Neuronal stem cell (in vitro differentiated cells): ENCODE measurements at regions not wholly inside any gene's neighbourhood (a gene's known extent, or its start where the extent isn't known, plus 50 kb on each side); places are given as distances from the start of the nearest gene placed in this dataset.
A peak's percentile ranks its signal among the peaks of the same experiment; 100 is the strongest.

Experiments
- DNase-seq: peaks from one replicate; pipeline ENCODE4 v3.0.0-alpha.2; 2013; ENCODE audit warnings: low spot score
- H2AFZ ChIP-seq: one replicate; pipeline ENCODE4 v1.6.1; 2013; ENCODE audit warnings: mild to moderate bottlenecking, low read length, inconsistent platforms
- H2AK5ac ChIP-seq: 2 replicates; pipeline ENCODE4 v1.6.1; 2013; ENCODE audit warnings: low read depth, mild to moderate bottlenecking, inconsistent platforms, low read length, moderate library complexity, mixed read lengths
- H2BK120ac ChIP-seq: 2 replicates; pipeline ENCODE4 v1.6.1; 2013; ENCODE audit warnings: low read depth, mild to moderate bottlenecking, inconsistent platforms, low read length, moderate library complexity, mixed read lengths
- H2BK12ac ChIP-seq: one replicate; pipeline ENCODE4 v1.6.1; 2013; ENCODE audit warnings: low read length, inconsistent platforms
- H2BK15ac ChIP-seq: 2 replicates; pipeline ENCODE4 v1.6.1; 2013; ENCODE audit warnings: mild to moderate bottlenecking, low read length, inconsistent platforms, mixed read lengths
- H2BK5ac ChIP-seq: one replicate; pipeline ENCODE4 v1.6.1; 2013; ENCODE audit warnings: inconsistent platforms, mild to moderate bottlenecking, low read length, moderate library complexity
- H3K14ac ChIP-seq: one replicate; pipeline ENCODE4 v1.6.1; 2013; ENCODE audit warnings: low read length, inconsistent platforms
- H3K18ac ChIP-seq: 2 replicates; pipeline ENCODE4 v1.6.1; 2013; ENCODE audit warnings: low read length, inconsistent platforms
- H3K23ac ChIP-seq: 2 replicates; pipeline ENCODE4 v1.6.1; 2013; ENCODE audit warnings: low read depth, mild to moderate bottlenecking, mixed read lengths, low read length, inconsistent platforms; ENCODE audit not compliant: poor library complexity
- H3K27ac ChIP-seq: replicated peaks from 3 replicates; pipeline ENCODE4 v1.5.1; 2013; ENCODE audit warnings: low read length, inconsistent platforms
- H3K27me3 ChIP-seq, 3 experiments: 2 replicates each; pipeline ENCODE4 v1.6.1; 2013; ENCODE audit warnings: low read length in 3 of 3, mild to moderate bottlenecking in 2 of 3, inconsistent platforms in 1 of 3, low read depth in 1 of 3, mixed read lengths in 1 of 3, moderate library complexity in 1 of 3; ENCODE audit not compliant: control insufficient read depth in 3 of 3, insufficient read depth in 3 of 3
- H3K36me3 ChIP-seq, 2 donors: replicated peaks in 1 of 2; 2 replicates each; pipeline ENCODE4 v1.6.1; 2013; ENCODE audit warnings: low read length in 2 of 2; ENCODE audit not compliant: control insufficient read depth in 2 of 2, insufficient read depth in 2 of 2
- H3K4ac ChIP-seq: 2 replicates; pipeline ENCODE4 v1.6.1; 2013; ENCODE audit warnings: inconsistent platforms, mild to moderate bottlenecking, low read length, moderate library complexity
- H3K4me1 ChIP-seq, 2 donors: 1 replicate in 1 of 2; 2 replicates in 1 of 2; pipeline ENCODE4 v1.6.1; 2013; ENCODE audit warnings: low read length in 2 of 2, low read depth in 1 of 2; ENCODE audit not compliant: control insufficient read depth in 2 of 2, insufficient read depth in 1 of 2
- H3K4me2 ChIP-seq: one replicate; pipeline ENCODE4 v1.6.1; 2013; ENCODE audit warnings: mild to moderate bottlenecking, low read length, inconsistent platforms; ENCODE audit not compliant: insufficient read depth, poor library complexity, severe bottlenecking
- H3K4me3 ChIP-seq, 2 donors: 2 replicates each; pipeline ENCODE4 v1.5.1; 2013; ENCODE audit warnings: low read length in 2 of 2, mild to moderate bottlenecking in 2 of 2, inconsistent platforms in 1 of 2, moderate library complexity in 1 of 2
- H3K79me1 ChIP-seq: one replicate; pipeline ENCODE4 v1.6.1; 2013; ENCODE audit warnings: low read depth, mild to moderate bottlenecking, inconsistent platforms, low read length, moderate library complexity
- H3K9ac ChIP-seq: one replicate; pipeline ENCODE4 v1.6.1; 2013; ENCODE audit warnings: mild to moderate bottlenecking, low read depth, low read length, inconsistent platforms; ENCODE audit not compliant: poor library complexity
- H3K9me3 ChIP-seq, 2 donors: replicated peaks in 1 of 2; 2 replicates each; pipeline versions ENCODE3 to v1.6.1; 2013; ENCODE audit warnings: low read length in 2 of 2, mild to moderate bottlenecking in 2 of 2, inconsistent platforms in 1 of 2, low read depth in 1 of 2, mixed read lengths in 1 of 2, moderate library complexity in 1 of 2; ENCODE audit not compliant: control insufficient read depth in 2 of 2, insufficient read depth in 1 of 2
- H4K8ac ChIP-seq: one replicate; pipeline ENCODE4 v1.6.1; 2013; ENCODE audit warnings: low read depth, mild to moderate bottlenecking, inconsistent platforms, low read length, moderate library complexity
- H4K91ac ChIP-seq: one replicate; pipeline ENCODE4 v1.6.1; 2013; ENCODE audit warnings: low read length, low read depth, mild to moderate bottlenecking, inconsistent platforms; ENCODE audit not compliant: poor library complexity
- WGBS, 2 donors: extraction: QIAGEN DNeasy Blood & Tissue Kit; methylation state at CpG; one replicate each; pipeline ENCODE4 v1.1.7; 2013; ENCODE audit warnings: missing lambda C conversion rate in 2 of 2, mixed read lengths in 1 of 2; ENCODE audit not compliant: insufficient read length in 2 of 2, insufficient replicate concordance in 1 of 2; ENCODE audit errors: extremely low coverage in 2 of 2; 5-methylcytosine and 5-hydroxymethylcytosine counted together

- Histone ChIP-seq H3K23ac (no peak overlapping the region), H2BK15ac (no peak overlapping the region), H3K4me3 (no peak overlapping the region), H2AFZ (no peak overlapping the region), H4K91ac (no peak overlapping the region), H2BK5ac (no peak overlapping the region), H3K79me1 (no peaks in the 10 kb centered on the region), H3K4me2 (no peak overlapping the region), H4K8ac (no peak overlapping the region), H3K4me1 (no peaks in the 10 kb centered on the region), H3K27ac (no peak overlapping the region), H2AK5ac (no peak overlapping the region), H3K27me3 (no peaks in the 10 kb centered on the region), H3K4ac (no peak overlapping the region), H3K36me3 (no peaks in the 10 kb centered on the region), H2BK12ac (no peak overlapping the region), H3K18ac (no peak overlapping the region), H3K9me3 (no peaks in the 10 kb centered on the region), H2BK120ac (no peak overlapping the region), H3K9ac (no peak overlapping the region), H3K14ac (no peak overlapping the region)
- DNase-seq = no peak
- no CpG with 5 or more reads among the region's 2 CpGs for WGBS, 2 donors
Observed at GRCh38 chr7:22676385-22676784, 50.6 kb upstream of the IL6 start.

- Histone ChIP-seq H2AK5ac (no peak overlapping the region), H3K4ac (no peak overlapping the region), H3K23ac (no peak overlapping the region), H2BK5ac (no peak overlapping the region), H2BK15ac (no peak overlapping the region), H3K4me3 (no peak overlapping the region), H2BK120ac (no peak overlapping the region), H3K36me3 (no peaks in the 10 kb centered on the region), H2BK12ac (no peak overlapping the region), H3K4me1 (no peaks in the 10 kb centered on the region), H3K79me1 (no peaks in the 10 kb centered on the region), H3K27me3 (no peaks in the 10 kb centered on the region), H3K9me3 (no peaks in the 10 kb centered on the region), H4K8ac (no peak overlapping the region), H3K9ac (no peak overlapping the region), H3K4me2 (no peak overlapping the region), H3K14ac (no peak overlapping the region), H2AFZ (no peak overlapping the region), H3K18ac (no peak overlapping the region), H3K27ac (no peak overlapping the region), H4K91ac (no peak overlapping the region)
- no CpG with 5 or more reads among the region's 2 CpGs for WGBS, 2 donors
- DNase-seq = no peak
Observed at GRCh38 chr7:22675917-22676343, 51.1 kb upstream of the IL6 start.

GRCh38 chr7:22675421-22675820 is 51.6 kb upstream of the IL6 start:
- H3K36me3 ChIP-seq = no peaks in the 10 kb centered on the region
- no peak overlapping the region for H3K4me3 ChIP-seq
- no peaks in the 10 kb centered on the region for H3K79me1 ChIP-seq
- no peak overlapping the region for H2BK12ac ChIP-seq
- H3K14ac ChIP-seq = no peak overlapping the region
- H2BK120ac ChIP-seq = no peak overlapping the region
- no peak for DNase-seq
- no peak overlapping the region for H4K8ac ChIP-seq
- no peak overlapping the region for H4K91ac ChIP-seq
- H2AK5ac ChIP-seq = no peak overlapping the region
- no peak overlapping the region for H3K9ac ChIP-seq
- H3K4me2 ChIP-seq = no peak overlapping the region
- no peak overlapping the region for H3K18ac ChIP-seq
- H3K23ac ChIP-seq = no peak overlapping the region
- no peaks in the 10 kb centered on the region for H3K27me3 ChIP-seq
- no peak overlapping the region for H2BK5ac ChIP-seq
- H2BK15ac ChIP-seq = no peak overlapping the region
- no peak overlapping the region for H2AFZ ChIP-seq
- H3K4me1 ChIP-seq = no peaks in the 10 kb centered on the region
- no CpG with 5 or more reads among the region's 5 CpGs for WGBS, 2 donors
- peaks cover 0 to under 1% of the 10 kb centered on the region in 2 donors for H3K9me3 ChIP-seq
- no peak overlapping the region for H3K27ac ChIP-seq
- H3K4ac ChIP-seq = no peak overlapping the region

- Histone ChIP-seq H3K4me3 (no peak overlapping the region), H3K36me3 (no peaks in the 10 kb centered on the region), H3K27ac (no peak overlapping the region), H2BK5ac (no peak overlapping the region), H3K4me1 (peaks cover 0 to 1% of the 10 kb centered on the region in 2 donors), H2BK12ac (no peak overlapping the region), H2AK5ac (no peak overlapping the region), H3K23ac (no peak overlapping the region), H3K4ac (no peak overlapping the region), H3K27me3 (no peaks in the 10 kb centered on the region), H2AFZ (peak overlapping the region; percentile 20), H2BK15ac (no peak overlapping the region), H3K9me3 (peaks cover 0 to 2% of the 10 kb centered on the region in 2 donors), H2BK120ac (no peak overlapping the region), H3K79me1 (no peaks in the 10 kb centered on the region), H3K9ac (no peak overlapping the region), H3K18ac (no peak overlapping the region), H4K91ac (no peak overlapping the region), H3K14ac (no peak overlapping the region), H4K8ac (no peak overlapping the region), H3K4me2 (no peak overlapping the region)
- no peak for DNase-seq
- no CpG with 5 or more reads among the region's 6 CpGs for WGBS, 2 donors
Observed at GRCh38 chr7:22672846-22673680, 53.9 kb upstream of the IL6 start.
